MM.1S (cell line): ENCODE measurements at regions not wholly inside any gene's neighbourhood (a gene's known extent, or its start where the extent isn't known, plus 50 kb on each side); places are given as distances from the start of the nearest gene placed in this dataset.

Source experiments
- DNase-seq: peaks from one replicate; pipeline ENCODE4 v3.0.0-alpha.2; 2015
- H2AFZ ChIP-seq: fragments of 300-600 bp; sonication (generic); 2 replicates; pipeline ENCODE4 v1.6.0; 2016; ENCODE audit warnings: antibody characterized with exemption, low read length
- H3F3A ChIP-seq: fragments of 300-600 bp; sonication (generic); 2 replicates; pipeline ENCODE4 v1.6.1; 2016; ENCODE audit warnings: mild to moderate bottlenecking, antibody characterized with exemption, low read length, moderate library complexity, mixed read lengths; ENCODE audit not compliant: insufficient read depth
- H3K27ac ChIP-seq: fragments of 300-600 bp; sonication (generic); 2 replicates; pipeline ENCODE4 v1.5.1; 2016; ENCODE audit warnings: mild to moderate bottlenecking, low read length
- H3K27me3 ChIP-seq: fragments of 300-600 bp; sonication (generic); replicated peaks from 2 replicates; pipeline ENCODE4 v1.6.0; 2016; ENCODE audit warnings: low read length; ENCODE audit not compliant: insufficient read depth
- H3K36me3 ChIP-seq: fragments of 300-600 bp; sonication (generic); replicated peaks from 2 replicates; pipeline ENCODE4 v1.6.1; 2016; ENCODE audit warnings: mild to moderate bottlenecking, low read length, mixed read lengths; ENCODE audit not compliant: insufficient read depth
- H3K4me1 ChIP-seq: fragments of 300-600 bp; sonication (generic); 2 replicates; pipeline ENCODE4 v1.6.1; 2016; ENCODE audit warnings: low read length, mixed read lengths
- H3K4me2 ChIP-seq: fragments of 300-600 bp; sonication (generic); 2 replicates; pipeline ENCODE4 v1.6.0; 2016; ENCODE audit warnings: low read depth, low read length
- H3K4me3 ChIP-seq: fragments of 300-600 bp; sonication (generic); 2 replicates; pipeline ENCODE4 v1.5.1; 2016; ENCODE audit warnings: low read length, mixed read lengths
- H3K79me2 ChIP-seq: fragments of 300-600 bp; sonication (generic); 2 replicates; pipeline ENCODE4 v1.6.1; 2016; ENCODE audit warnings: mixed run types, low read length, mixed read lengths
- H3K9ac ChIP-seq: fragments of 300-600 bp; sonication (generic); 2 replicates; pipeline ENCODE4 v1.6.1; 2016; ENCODE audit warnings: low read length, mixed read lengths
- H3K9me2 ChIP-seq: fragments of 300-600 bp; sonication (generic); replicated peaks from 2 replicates; pipeline ENCODE4 v1.6.1; 2016; ENCODE audit warnings: mild to moderate bottlenecking, low read length, mixed read lengths; ENCODE audit not compliant: insufficient read depth
- H3K9me3 ChIP-seq: fragments of 300-600 bp; sonication (generic); replicated peaks from 2 replicates; pipeline ENCODE4 v1.6.1; 2016; ENCODE audit warnings: mild to moderate bottlenecking, low read length, mixed read lengths; ENCODE audit not compliant: insufficient read depth
- H4K20me1 ChIP-seq: fragments of 300-600 bp; sonication (generic); 2 replicates; pipeline ENCODE4 v1.6.1; 2016; ENCODE audit warnings: mild to moderate bottlenecking, low read length, moderate library complexity, mixed read lengths; ENCODE audit not compliant: insufficient read depth
- CTCF ChIP-seq: fragments of 300-600 bp; sonication (generic); IDR thresholded peaks from 2 replicates; pipeline ENCODE4 v1.5.1; 2016; ENCODE audit warnings: antibody characterized with exemption, low read length, mixed read lengths
- EZH2 ChIP-seq: fragments of 300-600 bp; sonication (generic); optimal IDR thresholded peaks from 2 replicates; pipeline ENCODE3; 2017; ENCODE audit warnings: low read depth, mild to moderate bottlenecking, antibody characterized with exemption, low read length, mixed read lengths
- EZH2phosphoT487 ChIP-seq: fragments of 300-600 bp; sonication (generic); IDR thresholded peaks from 2 replicates; pipeline ENCODE4 v1.6.1; 2018; ENCODE audit warnings: antibody characterized with exemption, low read length

GRCh38 chr13:47790755-47791154 is 210.3 kb downstream of the SUCLA2 start:
- Histone ChIP-seq H3K27me3 (no peaks in the 10 kb centered on the region), H3K4me1 (no peaks in the 10 kb centered on the region), H3K79me2 (no peaks in the 10 kb centered on the region), H3F3A (no peaks in the 10 kb centered on the region), H4K20me1 (no peaks in the 10 kb centered on the region), H3K36me3 (no peaks in the 10 kb centered on the region), H3K9ac (no peak overlapping the region), H3K27ac (no peak overlapping the region), H2AFZ (no peak overlapping the region), H3K9me3 (no peaks in the 10 kb centered on the region), H3K4me3 (no peak overlapping the region), H3K4me2 (no peak overlapping the region), H3K9me2 (no peaks in the 10 kb centered on the region)
- TF ChIP-seq EZH2phosphoT487 = no peak
- no peak for TF ChIP-seq EZH2
- TF ChIP-seq CTCF = no peak
- no peak for DNase-seq

GRCh38 chr13:47788844-47789243 is 212.2 kb downstream of the SUCLA2 start:
- DNase-seq = no peak
- Histone ChIP-seq H3K4me3 (no peak overlapping the region), H3K4me1 (no peaks in the 10 kb centered on the region), H3K9me2 (no peaks in the 10 kb centered on the region), H3K4me2 (no peak overlapping the region), H4K20me1 (no peaks in the 10 kb centered on the region), H3F3A (no peaks in the 10 kb centered on the region), H3K79me2 (no peaks in the 10 kb centered on the region), H3K9ac (no peak overlapping the region), H3K36me3 (no peaks in the 10 kb centered on the region), H3K27ac (no peak overlapping the region), H3K9me3 (no peaks in the 10 kb centered on the region), H3K27me3 (no peaks in the 10 kb centered on the region), H2AFZ (no peak overlapping the region)
- TF ChIP-seq CTCF = no peak
- no peak for TF ChIP-seq EZH2phosphoT487
- no peak for TF ChIP-seq EZH2

GRCh38 chr13:47774671-47774994 is 226.4 kb downstream of the SUCLA2 start:
- Histone ChIP-seq H3K9me3 (no peaks in the 10 kb centered on the region), H3K4me2 (no peak overlapping the region), H3K27me3 (no peaks in the 10 kb centered on the region), H3K4me3 (no peak overlapping the region), H3K9ac (no peak overlapping the region), H3F3A (no peaks in the 10 kb centered on the region), H2AFZ (no peak overlapping the region), H3K79me2 (no peaks in the 10 kb centered on the region), H3K36me3 (no peaks in the 10 kb centered on the region), H4K20me1 (no peaks in the 10 kb centered on the region), H3K9me2 (no peaks in the 10 kb centered on the region), H3K4me1 (no peaks in the 10 kb centered on the region), H3K27ac (no peak overlapping the region)
- TF ChIP-seq EZH2 (no peak), CTCF (no peak), EZH2phosphoT487 (no peak)
- DNase-seq = no peak

GRCh38 chr13:47764817-47765216 is 236.3 kb downstream of the SUCLA2 start:
- H3K4me3 ChIP-seq = no peak overlapping the region
- no peaks in the 10 kb centered on the region for H3F3A ChIP-seq
- H3K27ac ChIP-seq = no peak overlapping the region
- no peaks in the 10 kb centered on the region for H4K20me1 ChIP-seq
- H3K9me3 ChIP-seq = no peaks in the 10 kb centered on the region
- H3K27me3 ChIP-seq = no peaks in the 10 kb centered on the region
- no peak for DNase-seq
- H3K79me2 ChIP-seq = no peaks in the 10 kb centered on the region
- no peaks in the 10 kb centered on the region for H3K4me1 ChIP-seq
- no peak for TF ChIP-seq EZH2
- TF ChIP-seq EZH2phosphoT487 = no peak
- TF ChIP-seq CTCF = no peak
- H3K36me3 ChIP-seq = no peaks in the 10 kb centered on the region
- no peak overlapping the region for H3K9ac ChIP-seq
- no peak overlapping the region for H2AFZ ChIP-seq
- H3K4me2 ChIP-seq = no peak overlapping the region
- no peaks in the 10 kb centered on the region for H3K9me2 ChIP-seq
